ENCODE measurements at regions not wholly inside any gene's neighbourhood (a gene's known extent, or its start where the extent isn't known, plus 50 kb on each side); places are given as distances from the start of the nearest gene placed in this dataset.

GRCh38 chr9:108787690-108788048, 68.1 kb downstream of the ACTL7B start:
- DNase-seq = no peak
- Histone ChIP-seq H3K36me3 (no peaks in the 10 kb centered on the region), H3K4me3 (no peak overlapping the region), H3K9me3 (peaks cover 0 to 3% (median under 1%) of the 10 kb centered on the region in 4 donors), H3K27me3 (no peaks in the 10 kb centered on the region), H3K4me1 (no peaks in the 10 kb centered on the region), H3K27ac (no peak overlapping the region)
- TF ChIP-seq, protein P1, sequence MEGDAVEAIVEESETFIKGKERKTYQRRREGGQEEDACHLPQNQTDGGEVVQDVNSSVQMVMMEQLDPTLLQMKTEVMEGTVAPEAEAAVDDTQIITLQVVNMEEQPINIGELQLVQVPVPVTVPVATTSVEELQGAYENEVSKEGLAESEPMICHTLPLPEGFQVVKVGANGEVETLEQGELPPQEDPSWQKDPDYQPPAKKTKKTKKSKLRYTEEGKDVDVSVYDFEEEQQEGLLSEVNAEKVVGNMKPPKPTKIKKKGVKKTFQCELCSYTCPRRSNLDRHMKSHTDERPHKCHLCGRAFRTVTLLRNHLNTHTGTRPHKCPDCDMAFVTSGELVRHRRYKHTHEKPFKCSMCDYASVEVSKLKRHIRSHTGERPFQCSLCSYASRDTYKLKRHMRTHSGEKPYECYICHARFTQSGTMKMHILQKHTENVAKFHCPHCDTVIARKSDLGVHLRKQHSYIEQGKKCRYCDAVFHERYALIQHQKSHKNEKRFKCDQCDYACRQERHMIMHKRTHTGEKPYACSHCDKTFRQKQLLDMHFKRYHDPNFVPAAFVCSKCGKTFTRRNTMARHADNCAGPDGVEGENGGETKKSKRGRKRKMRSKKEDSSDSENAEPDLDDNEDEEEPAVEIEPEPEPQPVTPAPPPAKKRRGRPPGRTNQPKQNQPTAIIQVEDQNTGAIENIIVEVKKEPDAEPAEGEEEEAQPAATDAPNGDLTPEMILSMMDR (IDR thresholded peaks at IDR 0.05) = no peak
- TF ChIP-seq POLR2A (IDR thresholded peaks at IDR 0.05) = no peak

DNA sequence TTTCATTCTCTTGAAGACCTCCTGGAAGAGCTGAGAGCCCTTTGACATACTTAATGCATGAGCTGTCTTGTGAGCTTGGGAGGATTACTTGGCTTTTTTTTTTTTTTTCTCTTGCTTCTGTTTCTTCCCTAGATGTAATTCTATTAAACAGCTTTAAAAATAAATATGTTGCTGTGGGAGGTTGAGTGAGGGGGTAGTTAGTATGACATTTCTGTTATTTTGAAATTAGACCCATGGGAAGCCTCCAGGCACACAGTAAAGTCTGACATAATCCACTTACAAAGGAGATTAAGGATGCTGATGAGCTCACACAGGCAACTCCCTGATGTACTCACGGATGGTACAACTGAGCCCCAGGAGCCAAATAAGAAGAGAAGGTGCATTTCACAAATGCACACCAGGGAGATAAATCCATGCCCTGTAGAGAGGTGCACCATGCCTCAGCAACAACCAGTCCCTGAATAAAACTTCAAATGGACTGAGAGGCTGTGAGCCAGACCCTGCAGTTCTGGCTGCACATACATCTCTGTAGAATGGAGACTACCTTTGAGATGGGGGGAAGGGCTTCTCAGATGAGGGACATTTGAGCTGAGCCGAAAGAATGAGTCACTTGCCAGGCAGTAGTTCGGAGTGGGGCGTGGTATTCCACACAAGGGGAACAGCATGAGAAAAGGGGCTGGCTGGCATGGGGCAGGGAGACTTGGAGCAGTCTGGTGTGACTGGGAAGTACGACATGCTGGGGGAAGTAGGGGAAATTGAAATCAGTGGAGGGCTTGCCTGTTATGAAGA, 68.7 kb downstream of the ACTL7B start:
- Histone ChIP-seq H3K27me3 (no peaks in the 10 kb centered on the region), H3K9me3 (no peaks in the 10 kb centered on the region), H3K4me1 (no peaks in the 10 kb centered on the region), H3K36me3 (no peaks in the 10 kb centered on the region), H3K4me3 (no peak overlapping the region), H3K27ac (no peak overlapping the region)
- no peak for TF ChIP-seq POLR2A (IDR thresholded peaks at IDR 0.05)
- TF ChIP-seq, protein P1 (IDR thresholded peaks at IDR 0.05) = no peak
- DNase-seq = no peak

DNA sequence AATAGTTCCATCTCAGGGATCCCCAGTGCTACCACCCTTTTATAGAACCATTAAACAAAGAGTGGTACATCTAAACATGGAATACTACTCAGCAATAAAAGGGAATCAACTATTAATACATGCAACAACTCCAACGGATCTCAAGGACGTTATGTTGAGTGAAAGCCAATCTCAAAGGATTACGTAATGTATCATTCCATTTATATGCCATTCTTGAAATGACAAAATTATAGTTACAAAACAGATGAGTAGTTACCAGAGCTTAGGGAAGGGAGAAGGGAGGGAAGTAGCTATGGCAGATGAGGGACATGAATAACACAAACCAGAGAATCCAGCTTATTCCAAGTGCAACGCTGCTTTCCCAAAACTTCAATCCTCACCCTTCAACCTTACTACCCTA, 69.5 kb downstream of the ACTL7B start:
- H3K27me3 ChIP-seq = no peaks in the 10 kb centered on the region
- H3K4me3 ChIP-seq = no peak overlapping the region
- no peaks in the 10 kb centered on the region for H3K9me3 ChIP-seq
- no peak overlapping the region for H3K27ac ChIP-seq
- H3K36me3 ChIP-seq = no peaks in the 10 kb centered on the region
- no peak for DNase-seq
- TF ChIP-seq, protein P1 (IDR thresholded peaks at IDR 0.05) = no peak
- no peak for TF ChIP-seq POLR2A (IDR thresholded peaks at IDR 0.05)
- H3K4me1 ChIP-seq = peaks cover 0 to 6% (median 0%) of the 10 kb centered on the region in 4 donors

DNA sequence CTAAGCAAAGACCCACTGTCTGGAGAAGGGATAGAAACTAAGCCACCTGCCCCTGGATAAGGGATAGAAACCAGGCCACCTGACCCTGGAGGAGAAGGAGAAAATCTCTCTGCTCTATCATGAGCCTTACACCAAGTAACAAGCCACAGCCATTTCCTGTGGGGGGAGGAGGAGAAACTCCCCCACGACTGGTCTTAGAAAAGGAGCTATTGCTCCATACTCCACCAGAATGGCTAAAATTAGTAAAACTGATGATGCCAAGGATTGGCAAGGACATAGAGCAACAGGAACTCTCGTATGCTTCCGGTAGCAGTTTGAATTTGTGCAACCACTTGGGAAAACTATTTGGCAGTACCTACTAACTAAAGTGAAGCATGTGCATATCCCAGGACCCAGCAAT, 70.8 kb downstream of the ACTL7B start:
- no peaks in the 10 kb centered on the region for H3K27me3 ChIP-seq
- no peaks in the 10 kb centered on the region for H3K9me3 ChIP-seq
- no peak overlapping the region for H3K4me3 ChIP-seq
- no peak for TF ChIP-seq POLR2A (IDR thresholded peaks at IDR 0.05)
- TF ChIP-seq, protein P1 (IDR thresholded peaks at IDR 0.05) = no peak
- DNase-seq = no peak
- no peaks in the 10 kb centered on the region for H3K36me3 ChIP-seq
- H3K4me1 ChIP-seq = peaks cover 0 to 13% (median 0%) of the 10 kb centered on the region in 4 donors
- no peak overlapping the region for H3K27ac ChIP-seq

DNA sequence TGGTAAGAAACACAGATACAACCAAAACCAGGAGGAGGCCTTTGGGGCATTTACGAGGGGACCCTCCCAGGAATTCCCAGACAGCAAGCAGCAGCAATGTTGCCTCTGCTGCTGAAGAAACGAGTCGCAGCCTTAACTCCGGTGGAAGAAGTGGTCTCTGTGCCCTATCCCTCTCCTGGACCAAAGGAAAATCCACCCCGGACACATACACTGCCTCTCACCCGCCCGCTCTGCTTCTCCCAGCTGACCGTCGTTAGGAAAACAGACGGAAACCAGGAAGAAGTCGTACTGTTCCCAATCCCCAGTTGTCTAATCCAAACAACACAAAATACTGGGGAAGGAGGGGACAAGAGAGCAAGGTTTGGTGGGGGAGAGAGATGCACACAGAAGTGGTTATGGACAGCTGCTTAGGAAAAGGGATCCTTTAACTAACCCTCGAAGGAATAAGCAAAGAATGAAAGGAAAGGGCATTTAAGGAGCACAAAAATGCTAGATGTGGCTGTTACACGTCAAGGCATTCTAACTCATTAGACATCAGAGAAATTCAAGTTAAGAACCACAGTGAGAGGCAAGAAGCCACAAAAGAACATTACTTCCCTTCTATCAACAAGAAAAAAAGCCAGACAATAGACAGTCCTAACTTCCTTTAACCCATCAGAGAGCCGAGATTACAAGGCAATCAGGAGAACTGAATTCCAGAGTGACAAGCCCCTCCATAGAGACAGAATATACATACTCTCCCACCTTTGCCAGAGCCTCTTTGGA, 71.9 kb downstream of the ACTL7B start:
- DNase-seq = no peak

More for the DNA sequence above, 71.9 kb downstream of the ACTL7B start:
- no peak overlapping the region for H3K4me3 ChIP-seq
- H3K27ac ChIP-seq = no peak overlapping the region
- TF ChIP-seq POLR2A (IDR thresholded peaks at IDR 0.05) = no peak
- TF ChIP-seq, protein P1 (IDR thresholded peaks at IDR 0.05) = no peak
- no peaks in the 10 kb centered on the region for H3K27me3 ChIP-seq
- peaks cover 0 to 13% (median 0%) of the 10 kb centered on the region in 4 donors for H3K4me1 ChIP-seq
- H3K36me3 ChIP-seq = no peaks in the 10 kb centered on the region
- no peaks in the 10 kb centered on the region for H3K9me3 ChIP-seq
